HEK293 (cell line): ENCODE measurements at regions not wholly inside any gene's neighbourhood (a gene's known extent, or its start where the extent isn't known, plus 50 kb on each side); places are given as distances from the start of the nearest gene placed in this dataset.
"Not testable (repeated sequence)": the region's sequence is repeated elsewhere in the genome, so short reads cannot be mapped to it uniquely, and the experiment has no call there.

Experiments used
- CTCF ChIA-PET: fragments of 350-600 bp; formaldehyde crosslinking; extraction: SDS; loops from one replicate; lab custom pipeline; 2021; ENCODE audit warnings: antibody characterized with exemption; lab: Yijun Ruan, JAX
- POLR2A ChIA-PET: fragments of 300-600 bp; formaldehyde crosslinking; extraction: SDS; loops from one replicate; lab custom pipeline; 2020; ENCODE audit warnings: antibody characterized with exemption, inconsistent platforms; lab: Yijun Ruan, JAX
- H3K27ac ChIP-seq: fragments of 200-500 bp; sonication (Bioruptor generic); 2 replicates; pipeline ENCODE4 v1.5.1; 2014; ENCODE audit warnings: low read depth, low read length, control low read depth, inconsistent platforms; ENCODE audit errors: extremely low read depth
- H3K36me3 ChIP-seq, 2 experiments: fragments of 200-500 bp in 1 of 2; sonication (Bioruptor generic) in 1 of 2; 1 replicate in 1 of 2; 2 replicates in 1 of 2; pipeline ENCODE4 v1.5.1; 2014 to 2017; ENCODE audit warnings: inconsistent platforms in 2 of 2, low read length in 2 of 2; ENCODE audit not compliant: control insufficient read depth in 2 of 2, insufficient read depth in 1 of 2
- H3K4me1 ChIP-seq: fragments of 200-500 bp; sonication (Bioruptor generic); 2 replicates; pipeline ENCODE4 v1.5.1; 2014; ENCODE audit warnings: mild to moderate bottlenecking, low read length, inconsistent platforms; ENCODE audit not compliant: control insufficient read depth, insufficient read depth
- H3K4me3 ChIP-seq: 2 replicates; pipeline ENCODE4 v1.5.1; 2011; ENCODE audit warnings: low read depth, mild to moderate bottlenecking, control low read depth, low read length, moderate library complexity
- H3K9me3 ChIP-seq: fragments of 200-500 bp; sonication (Bioruptor generic); 2 replicates; pipeline ENCODE4 v1.5.1; 2014; ENCODE audit warnings: low read depth, low read length, inconsistent platforms; ENCODE audit not compliant: control insufficient read depth, insufficient read depth
- PRDM1 ChIP-seq: fragments of 450-650 bp; formaldehyde crosslinking; IDR thresholded peaks from 2 replicates; pipeline ENCODE4; 2016; ENCODE audit warnings: missing biosample characterization, missing genetic modification characterization
- ZEB2 ChIP-seq: fragments of 450-650 bp; formaldehyde crosslinking; IDR thresholded peaks from 2 replicates; pipeline ENCODE4 v1.5.1; 2016; ENCODE audit warnings: missing biosample characterization, missing genetic modification characterization
- ZNF146 ChIP-seq: fragments of 450-650 bp; formaldehyde crosslinking; IDR thresholded peaks from 2 replicates; pipeline ENCODE4 v1.5.1; 2016; ENCODE audit warnings: missing biosample characterization, missing genetic modification characterization
- ZNF366 ChIP-seq: fragments of 450-650 bp; formaldehyde crosslinking; conservative IDR thresholded peaks from 2 replicates; pipeline ENCODE4 v1.5.1; 2016; ENCODE audit warnings: missing biosample characterization, missing genetic modification characterization

- POLR2A ChIA-PET, H3K27ac ChIP-seq, H3K9me3 ChIP-seq, H3K36me3 ChIP-seq, H3K4me3 ChIP-seq, H3K4me1 ChIP-seq: not testable (repeated sequence)
- CTCF ChIA-PET: interaction anchor here (1.0 to 1.6 kb wide), 2 partner anchors 42 to 526 kb away, joined by 3 read pairs; no protein-coding TSS in a partner anchor
Observed at GRCh38 chr15:99799182-99799853, 66.1 kb upstream of the LYSMD4 start.

DNA sequence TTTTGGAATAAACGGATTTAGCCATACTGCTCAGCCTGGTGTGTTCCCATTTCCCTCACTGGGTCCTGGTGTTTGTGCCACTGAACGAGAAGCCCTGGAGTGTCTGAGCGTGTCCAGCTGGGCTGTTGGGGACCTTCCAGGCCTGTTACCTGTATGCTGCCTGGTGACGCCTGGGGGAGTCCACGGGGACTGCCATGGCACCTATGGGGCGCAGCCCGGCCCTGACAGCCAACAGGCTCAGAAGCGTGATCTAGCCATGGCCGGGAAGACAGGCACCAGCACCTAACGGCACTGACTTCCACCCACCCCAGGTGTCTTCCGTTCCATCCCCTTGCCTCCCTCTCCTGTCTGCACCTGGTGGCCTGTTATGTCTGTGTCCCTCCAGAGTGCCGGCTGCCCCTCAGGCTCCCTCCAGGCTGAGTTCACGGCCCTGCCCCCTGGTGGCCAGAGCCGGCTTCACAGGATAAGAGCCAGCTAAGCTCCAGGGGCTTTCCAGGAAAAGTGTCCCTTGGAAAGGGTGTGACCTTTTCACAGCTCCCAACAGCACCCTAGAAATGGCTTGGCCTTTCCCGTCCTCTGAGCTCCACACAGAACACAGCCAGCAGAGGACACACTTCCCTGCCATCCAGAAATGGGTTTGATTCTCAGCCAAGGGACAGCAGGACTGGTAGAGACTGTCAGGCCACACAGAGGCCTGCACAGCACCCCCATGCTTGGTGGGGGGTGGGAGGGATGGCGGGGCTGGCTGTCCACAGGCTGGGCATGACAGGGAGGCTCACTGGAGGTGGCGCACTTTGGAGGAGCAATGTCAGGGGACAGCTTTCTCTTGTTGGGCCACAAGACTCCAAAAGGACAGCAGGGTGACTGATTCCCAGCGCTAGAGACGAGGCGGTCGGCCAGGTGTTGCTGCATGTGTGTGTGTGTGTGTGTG, 64.0 kb upstream of the LYSMD4 start:
- H3K4me1 ChIP-seq, H3K9me3 ChIP-seq, H3K27ac ChIP-seq, H3K36me3 ChIP-seq, POLR2A ChIA-PET, H3K4me3 ChIP-seq: not testable (repeated sequence)
- CTCF ChIA-PET: interaction anchor here (0.6 to 0.7 kb wide), 2 partner anchors 89 to 344 kb away, joined by 3 read pairs; no protein-coding TSS in a partner anchor

GRCh38 chr15:99791881-99792807, 58.9 kb upstream of the LYSMD4 start:
- H3K4me3 ChIP-seq, H3K27ac ChIP-seq, POLR2A ChIA-PET, H3K9me3 ChIP-seq, CTCF ChIA-PET, H3K4me1 ChIP-seq, H3K36me3 ChIP-seq: not testable (repeated sequence)

- POLR2A ChIA-PET, H3K36me3 ChIP-seq, H3K9me3 ChIP-seq, H3K27ac ChIP-seq, H3K4me1 ChIP-seq, H3K4me3 ChIP-seq: not testable (repeated sequence)
- CTCF ChIA-PET: interaction anchor here (1.5 kb wide), 1 partner anchor 519 kb away, joined by 6 read pairs; no protein-coding TSS in a partner anchor
Observed at GRCh38 chr15:99790751-99791150, 57.5 kb upstream of the LYSMD4 start.

DNA sequence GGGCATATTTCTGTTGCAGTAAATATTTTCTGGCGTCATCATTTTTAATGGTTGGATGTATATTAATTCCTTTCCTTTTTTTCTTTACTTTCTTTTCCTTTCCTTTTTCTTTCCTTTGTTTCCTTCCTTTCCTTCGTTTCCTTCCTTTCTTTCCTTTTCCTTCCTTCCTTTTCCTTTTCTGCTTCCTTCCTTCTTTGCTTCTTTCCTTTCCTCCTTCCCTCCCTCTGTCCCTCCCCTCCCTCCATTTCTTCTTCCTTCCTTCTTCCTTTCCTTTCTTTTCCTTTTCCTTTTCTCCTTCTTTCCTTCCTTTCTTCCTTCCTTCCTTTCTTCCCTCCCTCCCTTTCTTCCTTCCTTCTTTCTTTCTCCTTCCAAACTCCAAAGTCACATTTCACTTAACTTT, 54.9 kb upstream of the LYSMD4 start:
- Histone ChIP-seq H3K4me3 (no peak overlapping the region), H3K9me3 (no peaks in the 10 kb centered on the region), H3K36me3 (no peaks in the 10 kb centered on the region), H3K27ac (no peak overlapping the region)
- TF ChIP-seq ZNF366 (tag by site-specific recombination) (peak; percentile 89), ZEB2 (tag by site-specific recombination) (no peak), ZNF146 (tag by site-specific recombination) (no peak), PRDM1 (tag by site-specific recombination) (peak; percentile 99)
- TF ChIP-seq, all 188 proteins: peak for 2
- H3K4me1 ChIP-seq: no peaks in the 10 kb centered on the region
- ChIA-PET CTCF (no interaction called here), POLR2A (no interaction called here)

DNA sequence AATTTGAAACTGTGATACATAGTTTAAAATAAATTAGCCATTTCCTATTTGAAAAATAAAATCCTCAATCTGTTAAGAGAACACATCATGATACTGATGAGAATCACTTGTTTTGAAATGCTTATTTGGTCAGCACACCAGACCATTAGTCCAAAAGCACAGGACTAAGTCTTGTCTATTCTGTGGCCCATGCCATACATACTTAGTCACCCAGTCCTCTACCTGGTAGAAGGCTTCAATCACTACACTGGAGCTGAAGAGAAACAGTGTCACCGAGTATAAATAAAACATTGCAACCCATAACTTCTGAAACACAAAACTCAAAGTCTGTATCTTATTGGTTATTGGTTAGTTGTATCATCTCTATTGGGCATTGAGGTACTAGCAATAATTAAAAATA, 51.6 kb upstream of the LYSMD4 start:
- H3K36me3 ChIP-seq, H3K27ac ChIP-seq, H3K4me3 ChIP-seq, H3K4me1 ChIP-seq, H3K9me3 ChIP-seq, POLR2A ChIA-PET: not testable (repeated sequence)
- CTCF ChIA-PET: interaction anchor here (0.6 to 1.0 kb wide), 3 partner anchors 29 to 1085 kb away, joined by 3 to 4 read pairs (median 3); no protein-coding TSS in a partner anchor

- H3K36me3 ChIP-seq, H3K4me3 ChIP-seq, H3K27ac ChIP-seq, POLR2A ChIA-PET, H3K4me1 ChIP-seq, H3K9me3 ChIP-seq: not testable (repeated sequence)
- CTCF ChIA-PET: interaction anchor here (0.6 to 1.0 kb wide), 3 partner anchors 28 to 1085 kb away, joined by 3 to 4 read pairs (median 3); no protein-coding TSS in a partner anchor
Observed at GRCh38 chr15:99783918-99784619, 50.8 kb upstream of the LYSMD4 start.
